Liver (tissue), 3 donors: ENCODE measurements at regions not wholly inside any gene's neighbourhood (a gene's known extent, or its start where the extent isn't known, plus 50 kb on each side); places are given as distances from the start of the nearest gene placed in this dataset.

Experiments used
- CTCF ChIP-seq: fragments of 150-350 bp; IDR thresholded peaks from 2 replicates; pipeline ENCODE4 v1.5.1; 2017; ENCODE audit warnings: improper control_type of control experiment, low read depth, low read length; ENCODE audit not compliant: missing input control
- FOXA1 ChIP-seq: IDR thresholded peaks from 2 replicates; pipeline ENCODE4 v1.6.1; 2016; ENCODE audit warnings: antibody characterized with exemption
- GABPA ChIP-seq, 2 donors: IDR thresholded peaks in 1 of 2; conservative IDR thresholded peaks in 1 of 2; 2 replicates each; pipeline ENCODE4 v1.6.1; 2016; ENCODE audit warnings: antibody characterized with exemption in 2 of 2, mild to moderate bottlenecking in 1 of 2, moderate library complexity in 1 of 2
- JUND ChIP-seq, 2 donors: IDR thresholded peaks; 2 replicates each; pipeline ENCODE4 v1.6.1; 2016; ENCODE audit warnings: antibody characterized with exemption in 2 of 2
- RAD21 ChIP-seq, 2 donors: IDR thresholded peaks; 2 replicates each; pipeline ENCODE4 v1.6.1; 2016; ENCODE audit warnings: antibody characterized with exemption in 2 of 2, mild to moderate bottlenecking in 2 of 2
- RXRA ChIP-seq, 2 donors: IDR thresholded peaks; 2 replicates each; pipeline ENCODE4 v1.6.1; 2017 to 2018; ENCODE audit warnings: antibody characterized with exemption in 2 of 2, mild to moderate bottlenecking in 1 of 2
- SP1 ChIP-seq: IDR thresholded peaks from 2 replicates; pipeline ENCODE4 v1.6.1; 2018; ENCODE audit warnings: antibody characterized with exemption, mild to moderate bottlenecking
- TAF1 ChIP-seq: conservative IDR thresholded peaks from 2 replicates; pipeline ENCODE4 v1.6.1; 2016; ENCODE audit warnings: antibody characterized with exemption, mild to moderate bottlenecking
- YY1 ChIP-seq: IDR thresholded peaks from 2 replicates; pipeline ENCODE4 v1.6.1; 2016; ENCODE audit warnings: antibody characterized with exemption, mild to moderate bottlenecking
- TF ChIP-seq, protein P1 (sequence below): IDR thresholded peaks from 2 replicates; pipeline ENCODE4 v1.6.1; 2016; ENCODE audit warnings: antibody characterized with exemption
- donor health status: healthy.
- donor health status: healthy.

DNA sequence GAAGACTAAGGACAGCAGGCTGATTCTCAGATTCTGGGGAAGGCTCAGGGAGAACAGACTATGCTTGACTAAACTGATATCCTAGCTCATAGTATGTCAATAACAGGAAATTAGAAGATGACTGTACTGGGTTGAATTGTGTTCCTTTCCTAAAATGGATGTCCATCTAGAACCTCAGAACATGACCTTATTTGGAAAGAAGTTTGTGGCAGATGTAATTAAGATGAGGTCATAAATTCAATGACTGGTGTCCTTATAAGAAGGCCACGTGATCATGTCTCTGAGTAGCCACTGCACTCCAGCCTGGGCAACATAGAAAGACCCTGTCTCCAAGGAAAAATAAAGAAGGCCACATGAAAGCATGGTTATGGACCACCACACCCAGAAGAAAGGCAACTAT, 113.9 kb upstream of the STMND1 start:
- TF ChIP-seq CTCF = no peak
- TF ChIP-seq RAD21 (IDR thresholded peaks at IDR 0.05) = no peak
- TF ChIP-seq, protein P1, sequence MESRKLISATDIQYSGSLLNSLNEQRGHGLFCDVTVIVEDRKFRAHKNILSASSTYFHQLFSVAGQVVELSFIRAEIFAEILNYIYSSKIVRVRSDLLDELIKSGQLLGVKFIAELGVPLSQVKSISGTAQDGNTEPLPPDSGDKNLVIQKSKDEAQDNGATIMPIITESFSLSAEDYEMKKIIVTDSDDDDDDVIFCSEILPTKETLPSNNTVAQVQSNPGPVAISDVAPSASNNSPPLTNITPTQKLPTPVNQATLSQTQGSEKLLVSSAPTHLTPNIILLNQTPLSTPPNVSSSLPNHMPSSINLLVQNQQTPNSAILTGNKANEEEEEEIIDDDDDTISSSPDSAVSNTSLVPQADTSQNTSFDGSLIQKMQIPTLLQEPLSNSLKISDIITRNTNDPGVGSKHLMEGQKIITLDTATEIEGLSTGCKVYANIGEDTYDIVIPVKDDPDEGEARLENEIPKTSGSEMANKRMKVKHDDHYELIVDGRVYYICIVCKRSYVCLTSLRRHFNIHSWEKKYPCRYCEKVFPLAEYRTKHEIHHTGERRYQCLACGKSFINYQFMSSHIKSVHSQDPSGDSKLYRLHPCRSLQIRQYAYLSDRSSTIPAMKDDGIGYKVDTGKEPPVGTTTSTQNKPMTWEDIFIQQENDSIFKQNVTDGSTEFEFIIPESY = no peak
- no peak for TF ChIP-seq TAF1
- TF ChIP-seq SP1 = no peak
- no peak for TF ChIP-seq FOXA1
- no peak for TF ChIP-seq JUND (IDR thresholded peaks at IDR 0.05)
- no peak for TF ChIP-seq GABPA (IDR thresholded peaks at IDR 0.05 in 1 of 2, conservative IDR thresholded peaks at IDR 0.05 in 1 of 2)
- TF ChIP-seq RXRA (IDR thresholded peaks at IDR 0.05) = no peak
- TF ChIP-seq YY1 = no peak
